ENCODE measurements at regions not wholly inside any gene's neighbourhood (a gene's known extent, or its start where the extent isn't known, plus 50 kb on each side); places are given as distances from the start of the nearest gene placed in this dataset.

- Histone ChIP-seq H3K4me2 (ENCODE audit: insufficient read depth, low read length) (peak overlapping the region; percentile 35), H3K79me2 (ENCODE audit: insufficient read depth, low read length) (no peaks in the 10 kb centered on the region), H4K20me1 (ENCODE audit: insufficient read depth, low read length) (no peaks in the 10 kb centered on the region), H3K27me3 (ENCODE audit: insufficient read depth, low read length) (no peaks in the 10 kb centered on the region), H2AFZ (ENCODE audit: low read length) (peak overlapping the region; percentile 78), H3K9me3 (ENCODE audit: low read depth, low read length) (no peaks in the 10 kb centered on the region), H3K4me3 (ENCODE audit: insufficient read depth, low read length) (no peak overlapping the region), H3K4me1 (ENCODE audit: insufficient read depth, low read length) (peaks cover 41% of the 10 kb centered on the region), H3K27ac (ENCODE audit: low read depth, low read length) (no peak overlapping the region), H3K36me3 (ENCODE audit: insufficient read depth, low read length) (no peaks in the 10 kb centered on the region)
- no peak for DNase-seq (ENCODE audit: insufficient read length, low spot score, missing footprints)
- no peak for TF ChIP-seq CTCF (IDR thresholded peaks at IDR 0.05; ENCODE audit: extremely low read depth, low read depth, low read length)
Observed at GRCh38 chr9:16217943-16218701, 652.3 kb downstream of the BNC2 start.

- no peak for TF ChIP-seq CTCF (IDR thresholded peaks at IDR 0.05; ENCODE audit: extremely low read depth, low read depth, low read length)
- H3K79me2 ChIP-seq (ENCODE audit: insufficient read depth, low read length) = no peaks in the 10 kb centered on the region
Observed at GRCh38 chr9:16221366-16221765, 649.1 kb downstream of the BNC2 start.

GRCh38 chr9:16221822-16222547 lies 648.5 kb downstream of the BNC2 start:
- peaks cover 26% of the 10 kb centered on the region for H3K4me1 ChIP-seq (ENCODE audit: insufficient read depth, low read length)
- TF ChIP-seq CTCF (IDR thresholded peaks at IDR 0.05; ENCODE audit: extremely low read depth, low read depth, low read length) = no peak
- H3K36me3 ChIP-seq (ENCODE audit: insufficient read depth, low read length) = no peaks in the 10 kb centered on the region
- H2AFZ ChIP-seq (ENCODE audit: low read length) = peak overlapping the region; percentile 4
- no peak overlapping the region for H3K4me3 ChIP-seq (ENCODE audit: insufficient read depth, low read length)
- H3K27me3 ChIP-seq (ENCODE audit: insufficient read depth, low read length) = no peaks in the 10 kb centered on the region
- no peaks in the 10 kb centered on the region for H3K79me2 ChIP-seq (ENCODE audit: insufficient read depth, low read length)
- no peak overlapping the region for H3K27ac ChIP-seq (ENCODE audit: low read depth, low read length)
- DNase-seq (ENCODE audit: insufficient read length, low spot score, missing footprints) = no peak
- H3K4me2 ChIP-seq (ENCODE audit: insufficient read depth, low read length) = no peak overlapping the region
- H4K20me1 ChIP-seq (ENCODE audit: insufficient read depth, low read length) = no peaks in the 10 kb centered on the region
- no peaks in the 10 kb centered on the region for H3K9me3 ChIP-seq (ENCODE audit: low read depth, low read length)

More at GRCh38 chr9:16221366-16221765, 649.1 kb downstream of the BNC2 start:
- no peaks in the 10 kb centered on the region for H3K36me3 ChIP-seq (ENCODE audit: insufficient read depth, low read length)
- H3K4me1 ChIP-seq (ENCODE audit: insufficient read depth, low read length) = peaks cover 26% of the 10 kb centered on the region
- H2AFZ ChIP-seq (ENCODE audit: low read length) = peak overlapping the region; percentile 23
- H3K4me2 ChIP-seq (ENCODE audit: insufficient read depth, low read length) = no peak overlapping the region
- H3K4me3 ChIP-seq (ENCODE audit: insufficient read depth, low read length) = no peak overlapping the region
- no peaks in the 10 kb centered on the region for H3K9me3 ChIP-seq (ENCODE audit: low read depth, low read length)
- DNase-seq (ENCODE audit: insufficient read length, low spot score, missing footprints) = no peak
- no peak overlapping the region for H3K27ac ChIP-seq (ENCODE audit: low read depth, low read length)
- H4K20me1 ChIP-seq (ENCODE audit: insufficient read depth, low read length) = no peaks in the 10 kb centered on the region
- H3K27me3 ChIP-seq (ENCODE audit: insufficient read depth, low read length) = no peaks in the 10 kb centered on the region

Data from osteoblast (primary cell).